Esophagus (tissue), 2 donors: ENCODE measurements at regions not wholly inside any gene's neighbourhood (a gene's known extent, or its start where the extent isn't known, plus 50 kb on each side); places are given as distances from the start of the nearest gene placed in this dataset.
"Not testable (repeated sequence)": the region's sequence is repeated elsewhere in the genome, so short reads cannot be mapped to it uniquely, and the experiment has no call there.

Source experiments
- H3K27ac ChIP-seq, 2 donors: one replicate each; pipeline ENCODE4 v1.5.1; 2013; ENCODE audit warnings: low read depth in 2 of 2, mild to moderate bottlenecking in 2 of 2, inconsistent platforms in 1 of 2, low read length in 1 of 2, moderate library complexity in 1 of 2
- H3K27me3 ChIP-seq, 2 donors: one replicate each; pipeline ENCODE4 v1.6.1; 2013; ENCODE audit warnings: low read length in 2 of 2, control low read depth in 1 of 2, mild to moderate bottlenecking in 1 of 2; ENCODE audit not compliant: insufficient read depth in 2 of 2, control insufficient read depth in 1 of 2
- H3K36me3 ChIP-seq, 2 donors: one replicate each; pipeline ENCODE4 v1.6.1; 2013; ENCODE audit warnings: low read length in 1 of 2; ENCODE audit not compliant: control insufficient read depth in 2 of 2, insufficient read depth in 2 of 2
- H3K4me1 ChIP-seq, 2 donors: one replicate each; pipeline ENCODE4 v1.6.1; 2013; ENCODE audit warnings: low read length in 1 of 2; ENCODE audit not compliant: control insufficient read depth in 2 of 2, insufficient read depth in 2 of 2
- H3K4me3 ChIP-seq, 2 donors: one replicate each; pipeline ENCODE4 v1.5.1; 2013; ENCODE audit warnings: low read length in 2 of 2, mild to moderate bottlenecking in 2 of 2, low read depth in 1 of 2, moderate library complexity in 1 of 2
- H3K9me3 ChIP-seq, 2 donors: one replicate each; pipeline ENCODE4 v1.6.1; 2013; ENCODE audit warnings: mild to moderate bottlenecking in 2 of 2, low read depth in 1 of 2, low read length in 1 of 2, moderate library complexity in 1 of 2; ENCODE audit not compliant: control insufficient read depth in 2 of 2, insufficient read depth in 1 of 2
- WGBS, 2 donors: extraction: QIAGEN DNeasy Blood & Tissue Kit; methylation state at CpG; one replicate each; pipeline ENCODE4 v1.1.7; 2013; 5-methylcytosine and 5-hydroxymethylcytosine counted together
- donor health status: healthy with polysubstance abuse.
- donor health status: Bipolar disorder and iron deficiency.

DNA sequence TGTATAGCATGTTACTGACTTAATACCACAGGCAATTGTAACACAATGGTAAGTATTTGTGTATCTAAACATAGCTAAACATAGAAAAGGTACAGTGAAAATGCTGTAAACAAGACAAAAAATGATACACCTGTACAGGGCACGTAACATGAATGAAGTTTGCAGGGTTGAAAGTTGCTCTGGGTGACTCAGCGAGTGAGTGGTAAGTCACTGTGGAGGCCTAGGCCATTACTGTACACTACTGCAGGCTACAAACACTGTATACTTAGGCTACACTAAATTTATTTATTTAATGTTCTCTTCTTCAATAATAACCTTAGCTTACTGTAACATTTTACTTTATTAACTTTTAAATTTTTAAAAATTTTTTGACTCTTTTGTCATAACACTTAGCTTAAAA is 158.4 kb downstream of the IPO8 start:
- Histone ChIP-seq H3K27ac (no peak overlapping the region), H3K4me1 (peaks cover 0 to 3% of the 10 kb centered on the region in 2 donors), H3K36me3 (no peaks in the 10 kb centered on the region), H3K4me3 (no peak overlapping the region), H3K9me3 (no peaks in the 10 kb centered on the region), H3K27me3 (no peaks in the 10 kb centered on the region)
- 65 to 77% methylated on average over 2 of the region's 2 CpGs for WGBS, 2 donors

DNA sequence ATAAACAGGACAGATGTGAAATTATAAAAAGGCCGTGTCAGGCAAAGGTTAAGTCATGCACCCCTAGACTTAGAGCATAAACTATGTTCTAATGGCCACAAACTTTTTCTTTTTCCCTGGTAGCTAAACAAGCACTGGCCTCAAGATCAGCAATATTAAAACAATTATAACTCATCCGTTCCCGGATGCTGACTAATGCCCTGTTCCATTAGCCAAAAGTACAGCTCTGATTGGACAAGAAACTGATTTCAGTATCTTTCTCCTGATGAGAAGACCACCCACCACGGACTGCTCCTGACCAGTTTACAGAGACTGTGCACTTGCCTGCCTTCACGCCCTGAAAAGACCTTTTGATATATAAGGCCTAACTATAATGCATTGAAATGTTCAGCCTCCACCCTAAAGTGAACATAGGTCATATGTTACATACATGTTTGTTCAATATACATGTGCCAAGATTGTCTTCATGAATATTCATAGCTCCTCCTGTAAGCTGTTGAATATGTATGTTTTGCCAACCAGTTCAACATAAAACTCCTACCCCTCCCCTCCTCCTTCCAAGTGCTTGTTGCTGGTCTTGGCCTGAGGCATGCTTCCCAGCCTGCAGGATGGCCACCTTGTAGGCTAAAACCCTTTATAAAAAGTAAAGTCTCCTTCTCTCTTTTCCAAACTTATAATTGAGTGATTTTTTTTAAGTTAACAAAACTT is 162.0 kb downstream of the IPO8 start:
- Histone ChIP-seq H3K36me3 (no peaks in the 10 kb centered on the region), H3K9me3 (no peaks in the 10 kb centered on the region), H3K4me1 (peaks cover 0 to 3% of the 10 kb centered on the region in 2 donors), H3K4me3 (no peak overlapping the region), H3K27ac (no peak overlapping the region), H3K27me3 (no peaks in the 10 kb centered on the region)
- WGBS, 2 donors = 42 to 49% methylated on average over 5 of the region's 5 CpGs

DNA sequence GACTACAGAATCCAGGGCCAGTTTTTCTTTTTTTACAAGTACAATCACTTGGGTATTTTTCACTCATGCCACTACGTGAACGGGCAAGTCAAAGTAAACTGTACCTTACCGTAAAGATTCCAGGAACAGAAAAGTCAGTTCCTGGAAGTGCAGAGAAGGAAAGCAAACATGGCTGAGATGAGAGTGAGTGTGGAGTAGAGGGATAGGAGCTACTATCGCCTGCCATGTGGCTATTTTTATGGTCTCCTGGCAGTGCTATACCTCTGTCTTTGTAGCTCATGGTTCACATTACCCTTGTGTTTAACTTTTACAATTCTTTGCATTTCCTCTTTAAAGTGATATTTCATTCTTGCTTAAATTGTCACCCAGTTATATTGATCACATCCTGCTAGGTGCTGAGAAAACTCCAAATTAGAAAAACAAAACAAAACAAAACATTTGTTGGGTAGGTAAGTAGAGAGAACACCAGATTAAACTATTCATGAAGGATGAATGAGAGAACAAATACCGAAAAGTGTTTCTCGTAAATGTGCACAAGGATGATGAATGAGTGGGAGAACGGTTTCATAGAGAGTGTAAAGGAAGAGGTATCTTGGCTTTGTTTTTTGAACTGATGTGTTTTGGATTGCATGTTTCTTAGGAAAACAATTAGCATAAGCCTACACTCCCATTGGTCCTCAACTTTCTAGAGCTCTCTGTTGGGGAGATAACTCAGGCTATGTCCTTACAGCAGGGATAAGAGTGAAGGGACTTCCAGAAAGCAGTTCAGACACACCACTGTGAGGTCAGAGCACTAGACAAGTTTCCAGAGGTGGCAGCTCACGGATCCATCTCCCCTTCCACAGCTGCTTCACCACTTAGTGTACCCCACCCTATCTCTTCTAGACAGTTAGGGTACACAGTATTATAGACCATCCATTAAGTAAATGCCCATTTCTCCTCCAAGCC is 163.7 kb downstream of the IPO8 start:
- Histone ChIP-seq H3K4me1 (peaks cover 0 to 3% of the 10 kb centered on the region in 2 donors), H3K36me3 (no peaks in the 10 kb centered on the region), H3K27ac (no peak overlapping the region), H3K9me3 (no peaks in the 10 kb centered on the region), H3K4me3 (no peak overlapping the region), H3K27me3 (no peaks in the 10 kb centered on the region)
- 70 to 73% methylated on average over 8 of the region's 8 CpGs for WGBS, 2 donors

DNA sequence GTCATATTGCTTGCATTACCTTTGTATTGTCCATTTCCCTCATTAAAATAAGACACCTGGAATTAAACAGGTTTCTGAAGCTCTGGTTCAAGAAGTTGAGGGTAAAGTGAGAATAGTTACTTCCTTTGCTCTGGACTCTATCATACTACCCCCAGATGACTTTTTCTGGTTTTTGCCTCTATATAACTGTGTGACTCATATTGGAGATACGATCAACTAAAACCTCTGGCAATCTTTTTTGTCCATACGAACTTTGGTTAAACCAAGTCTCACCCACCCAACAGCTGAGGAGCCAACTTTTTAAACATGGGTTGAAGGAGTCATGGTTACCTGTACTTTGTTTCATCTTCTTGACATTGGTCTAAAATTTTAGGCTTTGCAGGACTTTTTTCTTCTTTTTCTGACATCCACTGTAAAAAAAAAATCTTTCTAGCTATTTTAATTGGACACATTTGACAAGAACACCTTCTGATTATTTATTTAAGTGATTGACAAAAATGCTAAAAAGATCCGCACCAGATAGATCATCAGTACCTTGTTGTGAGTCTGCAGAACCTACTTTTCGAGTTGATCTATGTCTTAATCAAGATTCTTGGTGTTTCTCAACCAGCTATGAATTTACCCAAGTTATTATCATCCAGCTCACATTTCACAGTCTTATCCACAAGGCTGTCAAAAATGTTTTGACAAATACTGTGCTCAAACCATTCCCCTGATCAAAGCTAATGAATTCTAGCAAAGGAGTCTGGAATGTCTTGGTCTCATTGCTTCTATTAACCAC is 166.0 kb downstream of the IPO8 start:
- Histone ChIP-seq H3K4me3 (no peak overlapping the region), H3K9me3 (no peaks in the 10 kb centered on the region), H3K27ac (no peak overlapping the region), H3K27me3 (no peaks in the 10 kb centered on the region), H3K36me3 (no peaks in the 10 kb centered on the region), H3K4me1 (no peaks in the 10 kb centered on the region)
- 79 to 81% methylated on average over 4 of the region's 4 CpGs for WGBS, 2 donors

GRCh38 chr12:30525171-30525570 is 170.5 kb downstream of the IPO8 start:
- WGBS, 2 donors = 37 to 61% methylated on average over 4 of the region's 4 CpGs
- Histone ChIP-seq H3K27ac (no peak overlapping the region), H3K4me1 (no peaks in the 10 kb centered on the region), H3K4me3 (no peak overlapping the region), H3K9me3 (no peaks in the 10 kb centered on the region), H3K36me3 (no peaks in the 10 kb centered on the region), H3K27me3 (no peaks in the 10 kb centered on the region)

- WGBS, 2 donors = 50 to 59% methylated on average over 2 to 3 of the region's 4 CpGs
Measured at GRCh38 chr12:30520285-30520684, 175.4 kb downstream of the IPO8 start.

DNA sequence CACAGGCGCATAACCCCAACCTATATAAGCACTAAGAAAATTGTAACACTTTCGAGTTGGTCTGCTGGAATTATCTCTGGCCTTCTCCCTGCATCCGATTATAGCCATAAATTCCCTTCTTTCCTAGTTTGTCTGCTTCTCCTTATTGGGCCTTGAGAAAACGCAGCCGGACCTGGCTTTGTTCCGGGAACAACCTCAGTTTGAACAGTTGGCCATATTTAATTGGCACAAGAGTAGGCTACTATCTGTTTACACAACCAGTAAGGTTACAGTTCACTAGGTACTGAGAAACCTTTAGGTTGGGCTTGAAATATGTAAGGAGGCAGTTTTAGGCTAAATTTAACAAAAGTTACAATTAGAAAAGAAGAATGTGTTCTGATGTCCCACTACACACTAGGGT is 176.1 kb downstream of the IPO8 start:
- WGBS, 2 donors = 67 to 90% methylated on average over 6 of the region's 6 CpGs
- Histone ChIP-seq H3K36me3 (no peaks in the 10 kb centered on the region), H3K27me3 (no peaks in the 10 kb centered on the region), H3K27ac (no peak overlapping the region), H3K4me3 (no peak overlapping the region), H3K4me1 (peaks cover 0 to 3% of the 10 kb centered on the region in 2 donors), H3K9me3 (no peaks in the 10 kb centered on the region)

More at GRCh38 chr12:30520285-30520684, 175.4 kb downstream of the IPO8 start:
- H3K4me1 ChIP-seq, H3K4me3 ChIP-seq, H3K9me3 ChIP-seq, H3K36me3 ChIP-seq, H3K27me3 ChIP-seq, H3K27ac ChIP-seq: not testable (repeated sequence)

GRCh38 chr12:30517320-30517719 is 178.3 kb downstream of the IPO8 start:
- H3K27me3 ChIP-seq = no peaks in the 10 kb centered on the region
- no peaks in the 10 kb centered on the region for H3K36me3 ChIP-seq
- peaks cover 0 to 3% of the 10 kb centered on the region in 2 donors for H3K4me1 ChIP-seq
- 80 to 97% methylated on average over 1 of the region's 1 CpG for WGBS, 2 donors
- no peaks in the 10 kb centered on the region for H3K9me3 ChIP-seq
- no peak overlapping the region for H3K27ac ChIP-seq
- H3K4me3 ChIP-seq = no peak overlapping the region

- H3K4me3 ChIP-seq = no peak overlapping the region
- peaks cover 0 to 3% of the 10 kb centered on the region in 2 donors for H3K4me1 ChIP-seq
- WGBS, 2 donors = 55 to 65% methylated on average over 2 of the region's 2 CpGs
- no peaks in the 10 kb centered on the region for H3K9me3 ChIP-seq
- no peaks in the 10 kb centered on the region for H3K27me3 ChIP-seq
- H3K27ac ChIP-seq = no peak overlapping the region
- no peaks in the 10 kb centered on the region for H3K36me3 ChIP-seq
Measured at GRCh38 chr12:30515351-30515750, 180.3 kb downstream of the IPO8 start.
